ENCODE measurements at regions not wholly inside any gene's neighbourhood (a gene's known extent, or its start where the extent isn't known, plus 50 kb on each side); places are given as distances from the start of the nearest gene placed in this dataset.

- TF ChIP-seq CTCF (IDR thresholded peaks at IDR 0.05) (no peak), POLR2A (IDR thresholded peaks at IDR 0.05) (no peak)
These were observed 771.1 kb upstream of the ADGRL4 start for GRCh38 chr1:79777481-79778219.

Data from adrenal gland (tissue), 5 donors.